H1 (cell line): ENCODE measurements at regions not wholly inside any gene's neighbourhood (a gene's known extent, or its start where the extent isn't known, plus 50 kb on each side); places are given as distances from the start of the nearest gene placed in this dataset.

Experiments used
- ASH2L ChIP-seq: fragments of 200-600, 300-600 bp; sonication (generic); IDR thresholded peaks from one replicate; pipeline ENCODE4 v1.7.1; 2017; ENCODE audit warnings: low read length
- BRCA1 ChIP-seq: IDR thresholded peaks from 2 replicates; pipeline ENCODE4 v1.6.1; 2012; ENCODE audit warnings: low read depth, low read length, improper control_type of control experiment
- CREB1 ChIP-seq: IDR thresholded peaks from 2 replicates; pipeline ENCODE4 v1.6.1; 2012; ENCODE audit warnings: inconsistent platforms
- EZH2 ChIP-seq: fragments of 200-600 bp; sonication (generic); IDR thresholded peaks from 2 replicates; pipeline ENCODE4 v1.7.1; 2012; ENCODE audit warnings: low read depth, mild to moderate bottlenecking, moderate library complexity, low read length, inconsistent platforms; ENCODE audit not compliant: severe bottlenecking
- FOSL1 ChIP-seq: IDR thresholded peaks from 2 replicates; pipeline ENCODE4 v1.6.1; 2011; ENCODE audit warnings: mild to moderate bottlenecking, low read depth, low read length, moderate library complexity; ENCODE audit not compliant: insufficient read depth
- HDAC2 ChIP-seq, 2 experiments: fragments of 300-600 bp in 1 of 2; sonication (generic) in 1 of 2; IDR thresholded peaks; 2 replicates each; pipeline ENCODE4 v1.6.1; 2011 to 2012; ENCODE audit warnings: low read depth in 2 of 2, low read length in 2 of 2, mild to moderate bottlenecking in 2 of 2, moderate library complexity in 2 of 2, borderline replicate concordance in 1 of 2, inconsistent platforms in 1 of 2
- KDM1A ChIP-seq: fragments of 200-600, 300-600 bp; sonication (generic); IDR thresholded peaks from 2 replicates; pipeline ENCODE4 v1.7.1; 2016; ENCODE audit warnings: mild to moderate bottlenecking, low read length, borderline replicate concordance
- SP1 ChIP-seq: IDR thresholded peaks from 2 replicates; pipeline ENCODE4 v1.6.1; 2011; ENCODE audit warnings: low read depth, low read length
- TAF1 ChIP-seq: IDR thresholded peaks from 2 replicates; pipeline ENCODE4 v1.6.1; 2011; ENCODE audit warnings: mild to moderate bottlenecking, low read depth, low read length
- TEAD4 ChIP-seq: IDR thresholded peaks from 2 replicates; pipeline ENCODE4 v1.6.1; 2012; ENCODE audit warnings: low read depth, low read length, inconsistent platforms, mixed read lengths
- TF ChIP-seq, protein P1 (sequence below): fragments of 300-600 bp; sonication (generic); IDR thresholded peaks from 2 replicates; pipeline ENCODE4 v1.7.1; 2012; ENCODE audit warnings: low read length, moderate library complexity, mild to moderate bottlenecking, inconsistent platforms; ENCODE audit not compliant: insufficient replicate concordance

DNA sequence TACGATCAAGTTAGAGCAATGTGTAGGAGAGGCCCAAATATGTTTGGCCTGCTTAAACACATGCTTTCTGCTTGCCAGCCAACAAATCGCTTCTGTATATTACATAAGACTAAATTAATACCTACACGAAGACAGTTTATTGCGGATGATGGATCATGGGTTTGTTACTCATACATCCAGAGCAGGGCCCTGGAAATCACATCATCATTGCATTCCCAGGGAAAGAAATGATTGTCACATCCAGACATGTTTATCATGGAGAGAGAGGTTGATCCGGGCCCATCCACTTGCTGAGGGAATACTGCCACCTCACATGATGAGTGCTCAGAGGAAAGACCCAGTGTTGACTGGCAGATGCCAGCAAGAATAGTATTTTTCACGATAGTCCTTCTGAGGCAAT lies 282.6 kb downstream of the NUF2 start (continued):
- TF ChIP-seq, protein P1, sequence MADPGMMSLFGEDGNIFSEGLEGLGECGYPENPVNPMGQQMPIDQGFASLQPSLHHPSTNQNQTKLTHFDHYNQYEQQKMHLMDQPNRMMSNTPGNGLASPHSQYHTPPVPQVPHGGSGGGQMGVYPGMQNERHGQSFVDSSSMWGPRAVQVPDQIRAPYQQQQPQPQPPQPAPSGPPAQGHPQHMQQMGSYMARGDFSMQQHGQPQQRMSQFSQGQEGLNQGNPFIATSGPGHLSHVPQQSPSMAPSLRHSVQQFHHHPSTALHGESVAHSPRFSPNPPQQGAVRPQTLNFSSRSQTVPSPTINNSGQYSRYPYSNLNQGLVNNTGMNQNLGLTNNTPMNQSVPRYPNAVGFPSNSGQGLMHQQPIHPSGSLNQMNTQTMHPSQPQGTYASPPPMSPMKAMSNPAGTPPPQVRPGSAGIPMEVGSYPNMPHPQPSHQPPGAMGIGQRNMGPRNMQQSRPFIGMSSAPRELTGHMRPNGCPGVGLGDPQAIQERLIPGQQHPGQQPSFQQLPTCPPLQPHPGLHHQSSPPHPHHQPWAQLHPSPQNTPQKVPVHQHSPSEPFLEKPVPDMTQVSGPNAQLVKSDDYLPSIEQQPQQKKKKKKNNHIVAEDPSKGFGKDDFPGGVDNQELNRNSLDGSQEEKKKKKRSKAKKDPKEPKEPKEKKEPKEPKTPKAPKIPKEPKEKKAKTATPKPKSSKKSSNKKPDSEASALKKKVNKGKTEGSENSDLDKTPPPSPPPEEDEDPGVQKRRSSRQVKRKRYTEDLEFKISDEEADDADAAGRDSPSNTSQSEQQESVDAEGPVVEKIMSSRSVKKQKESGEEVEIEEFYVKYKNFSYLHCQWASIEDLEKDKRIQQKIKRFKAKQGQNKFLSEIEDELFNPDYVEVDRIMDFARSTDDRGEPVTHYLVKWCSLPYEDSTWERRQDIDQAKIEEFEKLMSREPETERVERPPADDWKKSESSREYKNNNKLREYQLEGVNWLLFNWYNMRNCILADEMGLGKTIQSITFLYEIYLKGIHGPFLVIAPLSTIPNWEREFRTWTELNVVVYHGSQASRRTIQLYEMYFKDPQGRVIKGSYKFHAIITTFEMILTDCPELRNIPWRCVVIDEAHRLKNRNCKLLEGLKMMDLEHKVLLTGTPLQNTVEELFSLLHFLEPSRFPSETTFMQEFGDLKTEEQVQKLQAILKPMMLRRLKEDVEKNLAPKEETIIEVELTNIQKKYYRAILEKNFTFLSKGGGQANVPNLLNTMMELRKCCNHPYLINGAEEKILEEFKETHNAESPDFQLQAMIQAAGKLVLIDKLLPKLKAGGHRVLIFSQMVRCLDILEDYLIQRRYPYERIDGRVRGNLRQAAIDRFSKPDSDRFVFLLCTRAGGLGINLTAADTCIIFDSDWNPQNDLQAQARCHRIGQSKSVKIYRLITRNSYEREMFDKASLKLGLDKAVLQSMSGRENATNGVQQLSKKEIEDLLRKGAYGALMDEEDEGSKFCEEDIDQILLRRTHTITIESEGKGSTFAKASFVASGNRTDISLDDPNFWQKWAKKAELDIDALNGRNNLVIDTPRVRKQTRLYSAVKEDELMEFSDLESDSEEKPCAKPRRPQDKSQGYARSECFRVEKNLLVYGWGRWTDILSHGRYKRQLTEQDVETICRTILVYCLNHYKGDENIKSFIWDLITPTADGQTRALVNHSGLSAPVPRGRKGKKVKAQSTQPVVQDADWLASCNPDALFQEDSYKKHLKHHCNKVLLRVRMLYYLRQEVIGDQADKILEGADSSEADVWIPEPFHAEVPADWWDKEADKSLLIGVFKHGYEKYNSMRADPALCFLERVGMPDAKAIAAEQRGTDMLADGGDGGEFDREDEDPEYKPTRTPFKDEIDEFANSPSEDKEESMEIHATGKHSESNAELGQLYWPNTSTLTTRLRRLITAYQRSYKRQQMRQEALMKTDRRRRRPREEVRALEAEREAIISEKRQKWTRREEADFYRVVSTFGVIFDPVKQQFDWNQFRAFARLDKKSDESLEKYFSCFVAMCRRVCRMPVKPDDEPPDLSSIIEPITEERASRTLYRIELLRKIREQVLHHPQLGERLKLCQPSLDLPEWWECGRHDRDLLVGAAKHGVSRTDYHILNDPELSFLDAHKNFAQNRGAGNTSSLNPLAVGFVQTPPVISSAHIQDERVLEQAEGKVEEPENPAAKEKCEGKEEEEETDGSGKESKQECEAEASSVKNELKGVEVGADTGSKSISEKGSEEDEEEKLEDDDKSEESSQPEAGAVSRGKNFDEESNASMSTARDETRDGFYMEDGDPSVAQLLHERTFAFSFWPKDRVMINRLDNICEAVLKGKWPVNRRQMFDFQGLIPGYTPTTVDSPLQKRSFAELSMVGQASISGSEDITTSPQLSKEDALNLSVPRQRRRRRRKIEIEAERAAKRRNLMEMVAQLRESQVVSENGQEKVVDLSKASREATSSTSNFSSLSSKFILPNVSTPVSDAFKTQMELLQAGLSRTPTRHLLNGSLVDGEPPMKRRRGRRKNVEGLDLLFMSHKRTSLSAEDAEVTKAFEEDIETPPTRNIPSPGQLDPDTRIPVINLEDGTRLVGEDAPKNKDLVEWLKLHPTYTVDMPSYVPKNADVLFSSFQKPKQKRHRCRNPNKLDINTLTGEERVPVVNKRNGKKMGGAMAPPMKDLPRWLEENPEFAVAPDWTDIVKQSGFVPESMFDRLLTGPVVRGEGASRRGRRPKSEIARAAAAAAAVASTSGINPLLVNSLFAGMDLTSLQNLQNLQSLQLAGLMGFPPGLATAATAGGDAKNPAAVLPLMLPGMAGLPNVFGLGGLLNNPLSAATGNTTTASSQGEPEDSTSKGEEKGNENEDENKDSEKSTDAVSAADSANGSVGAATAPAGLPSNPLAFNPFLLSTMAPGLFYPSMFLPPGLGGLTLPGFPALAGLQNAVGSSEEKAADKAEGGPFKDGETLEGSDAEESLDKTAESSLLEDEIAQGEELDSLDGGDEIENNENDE, result no peak
- TF ChIP-seq BRCA1 (no peak), CREB1 (no peak), ASH2L (no peak), TEAD4 (no peak), KDM1A (no peak), EZH2 (no peak), SP1 (no peak), FOSL1 (no peak), TAF1 (no peak), HDAC2 (IDR thresholded peaks at IDR 0.05; ENCODE audit: borderline replicate concordance in 1 of 2, low read depth in 2 of 2, low read length in 2 of 2) (no peak)
